Kidney (tissue), 13 donors: ENCODE measurements at regions not wholly inside any gene's neighbourhood (a gene's known extent, or its start where the extent isn't known, plus 50 kb on each side); places are given as distances from the start of the nearest gene placed in this dataset.
A peak's percentile ranks its signal among the peaks of the same experiment; 100 is the strongest.
"Not testable (repeated sequence)": the region's sequence is repeated elsewhere in the genome, so short reads cannot be mapped to it uniquely, and the experiment has no call there.

Experiments
- DNase-seq, 5 donors: peaks; one replicate each; pipeline ENCODE4 v3.0.0-alpha.2; 2013 to 2020
- FAIRE-seq: peaks from 2 replicates; lab custom pipeline; 2012; peaks lifted over from hg19 to GRCh38; lab: Jason Lieb, UNC
- H3K27ac ChIP-seq, 2 donors: one replicate each; pipeline ENCODE4 v1.7.0; 2013; ENCODE audit warnings: low read depth in 2 of 2, low read length in 2 of 2, inconsistent platforms in 1 of 2
- H3K27me3 ChIP-seq: one replicate; pipeline ENCODE4 v1.7.1; 2013; ENCODE audit warnings: low read length, inconsistent platforms; ENCODE audit not compliant: control insufficient read depth, insufficient read depth
- H3K36me3 ChIP-seq, 3 donors: one replicate each; pipeline versions ENCODE4 v1.7.0 to v1.7.1; 2013; ENCODE audit warnings: low read length in 3 of 3, control low read depth in 1 of 3, inconsistent platforms in 1 of 3; ENCODE audit not compliant: insufficient read depth in 3 of 3, control insufficient read depth in 2 of 3
- H3K4me1 ChIP-seq, 3 donors: one replicate each; pipeline versions ENCODE4 v1.7.0 to v1.7.1; 2013; ENCODE audit warnings: low read length in 3 of 3, inconsistent platforms in 1 of 3, low read depth in 1 of 3; ENCODE audit not compliant: control insufficient read depth in 2 of 3, insufficient read depth in 2 of 3
- H3K4me3 ChIP-seq, 3 donors: one replicate each; pipeline versions ENCODE4 v1.7.0 to v1.8.1; 2013; ENCODE audit warnings: low read length in 3 of 3, control low read depth in 1 of 3, inconsistent platforms in 1 of 3
- H3K9ac ChIP-seq, 3 donors: one replicate each; pipeline versions ENCODE4 v1.7.0 to v1.7.1; 2013; ENCODE audit warnings: low read length in 3 of 3, control low read depth in 1 of 3, inconsistent platforms in 1 of 3
- H3K9me3 ChIP-seq, 3 donors: one replicate each; pipeline versions ENCODE4 v1.7.0 to v1.7.1; 2013; ENCODE audit warnings: low read length in 3 of 3, control low read depth in 1 of 3, inconsistent platforms in 1 of 3; ENCODE audit not compliant: control insufficient read depth in 2 of 3, insufficient read depth in 1 of 3
- CTCF ChIP-seq: IDR thresholded peaks from 3 replicates; pipeline ENCODE4 v1.5.1; 2012; ENCODE audit warnings: mild to moderate bottlenecking, moderate library complexity, borderline replicate concordance; ENCODE audit not compliant: insufficient read depth; ENCODE audit errors: extremely low read depth
- intact Hi-C: fragments of 100-400 bp; cut with DNase I; formaldehyde crosslinking; loops from one replicate; pipeline ENCODE4 v1.11.1; 2022
- donor health status: control.
- donor health status: control.
- donor health status: control.
- donor health status: control.
- donor health status: control.
- donor health status: DM: yes; HTN: yes; CAD: no.
- donor health status: Normal renal cell carcinoma (clear cell type).

DNA sequence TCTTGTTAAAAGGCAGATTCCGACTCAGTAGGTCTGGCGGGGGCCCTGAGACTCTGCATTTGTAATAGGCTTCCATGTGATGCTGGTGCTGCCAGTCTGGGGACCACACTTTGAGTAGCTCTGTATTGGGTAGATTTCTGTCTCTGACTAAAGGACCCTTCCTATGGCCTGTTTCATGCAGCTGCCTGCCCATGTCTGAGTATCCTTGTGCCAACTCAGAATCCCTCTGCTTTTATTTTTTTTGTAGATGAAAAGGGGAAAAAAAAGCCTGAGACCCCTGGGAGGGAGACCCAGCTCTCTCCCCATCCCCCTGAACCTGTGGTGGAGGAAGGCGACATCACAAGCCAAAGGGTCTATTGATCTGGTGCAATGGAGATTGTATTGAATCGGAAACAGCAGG is 81.9 kb downstream of the EBLN2 start:
- Histone ChIP-seq H3K4me3 (no peak overlapping the region), H3K27ac (no peak overlapping the region), H3K36me3 (no peaks in the 10 kb centered on the region), H3K27me3 (no peaks in the 10 kb centered on the region), H3K9me3 (no peaks in the 10 kb centered on the region), H3K4me1 (no peaks in the 10 kb centered on the region), H3K9ac (no peak overlapping the region)
- intact Hi-C loops = no loop called here
- DNase-seq (no peak), FAIRE-seq (no peak)
- no peak for TF ChIP-seq CTCF

DNA sequence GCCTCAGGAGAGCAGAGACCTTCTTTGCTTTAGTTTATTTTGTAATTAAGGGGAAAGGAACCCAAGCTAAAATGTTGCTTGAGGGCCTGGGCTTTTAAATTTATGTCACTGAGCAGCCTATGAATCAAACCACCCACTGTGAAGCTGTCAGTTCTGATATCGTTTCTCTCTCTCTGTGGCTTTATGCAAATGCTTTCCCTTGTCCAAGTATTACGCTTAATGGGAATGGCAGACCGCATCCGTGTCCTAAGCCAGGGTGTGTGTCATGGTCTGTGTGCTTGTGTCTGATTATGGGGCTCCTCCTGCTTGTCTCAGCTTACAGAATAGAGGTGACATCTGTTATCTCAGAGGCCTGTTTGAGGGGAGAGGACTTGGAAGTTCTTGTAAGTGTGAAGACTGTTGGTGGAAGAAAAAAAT is 82.4 kb downstream of the EBLN2 start:
- no peaks in the 10 kb centered on the region for H3K4me1 ChIP-seq
- no peaks in the 10 kb centered on the region for H3K9me3 ChIP-seq
- H3K4me3 ChIP-seq = no peak overlapping the region
- DNase-seq = peak in 3 of 5 donors; percentile 51 to 59 (median 56)
- H3K9ac ChIP-seq = no peak overlapping the region
- no peak for TF ChIP-seq CTCF
- H3K36me3 ChIP-seq = no peaks in the 10 kb centered on the region
- FAIRE-seq = no peak
- H3K27ac ChIP-seq = no peak overlapping the region
- H3K27me3 ChIP-seq = no peaks in the 10 kb centered on the region
- intact Hi-C loops = no loop called here

GRCh38 chr3:73144276-73144675 is 82.8 kb downstream of the EBLN2 start:
- FAIRE-seq (no peak), DNase-seq (peak in 1 of 5 donors; percentile 33)
- no peak overlapping the region for H3K4me3 ChIP-seq
- H3K36me3 ChIP-seq = no peaks in the 10 kb centered on the region
- no peaks in the 10 kb centered on the region for H3K27me3 ChIP-seq
- no peaks in the 10 kb centered on the region for H3K9me3 ChIP-seq
- no peak overlapping the region for H3K9ac ChIP-seq
- intact Hi-C loops = no loop called here
- no peak overlapping the region for H3K27ac ChIP-seq
- TF ChIP-seq CTCF = no peak
- no peaks in the 10 kb centered on the region for H3K4me1 ChIP-seq

DNA sequence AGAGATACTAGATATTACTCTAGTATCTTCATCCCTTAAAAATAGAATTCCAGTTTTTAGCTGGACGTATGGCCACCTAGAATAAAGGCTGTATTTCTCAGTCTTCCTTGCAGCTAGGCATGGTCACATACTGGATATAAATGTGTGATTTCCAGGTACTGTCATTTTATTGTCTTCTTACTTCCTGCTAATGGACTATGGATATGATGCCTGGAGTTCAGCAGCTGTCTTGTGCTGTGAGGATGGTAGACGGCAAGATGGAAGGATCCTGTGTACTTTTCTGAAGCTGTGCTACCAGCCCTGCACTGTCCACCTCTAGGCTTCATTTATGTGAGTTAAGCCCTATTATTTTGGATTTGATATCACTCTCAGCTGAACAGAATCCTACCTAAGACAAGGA is 83.4 kb downstream of the EBLN2 start:
- FAIRE-seq (no peak), DNase-seq (no peak)
- Histone ChIP-seq H3K4me3 (no peak overlapping the region), H3K27ac (no peak overlapping the region), H3K9ac (no peak overlapping the region), H3K27me3 (no peaks in the 10 kb centered on the region), H3K36me3 (no peaks in the 10 kb centered on the region), H3K4me1 (no peaks in the 10 kb centered on the region), H3K9me3 (no peaks in the 10 kb centered on the region)
- intact Hi-C loops = no loop called here
- no peak for TF ChIP-seq CTCF

DNA sequence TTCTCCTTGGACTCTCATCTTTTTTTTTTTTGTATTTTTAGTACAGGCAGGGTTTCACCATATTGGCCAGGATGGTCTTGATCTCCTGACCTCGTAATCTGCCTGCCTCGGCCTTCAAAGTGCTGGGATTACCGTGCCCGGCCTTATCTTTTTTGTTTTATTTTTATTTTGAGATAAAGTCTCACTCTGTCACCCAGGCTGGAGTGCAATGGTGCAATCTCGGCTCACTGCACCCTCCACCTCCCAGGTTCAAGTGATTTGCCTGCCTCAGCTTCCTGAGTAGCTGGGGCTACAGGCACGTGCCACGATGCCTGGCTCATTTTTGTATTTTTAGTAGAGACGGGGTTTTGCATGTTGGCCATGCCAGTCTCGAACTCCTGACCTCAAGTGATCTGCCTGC is 86.0 kb downstream of the EBLN2 start:
- H3K36me3 ChIP-seq, intact Hi-C loops, H3K27me3 ChIP-seq, DNase-seq, H3K4me3 ChIP-seq, FAIRE-seq, H3K4me1 ChIP-seq, H3K9ac ChIP-seq, H3K9me3 ChIP-seq, H3K27ac ChIP-seq: not testable (repeated sequence)
